ENCODE measurements at regions not wholly inside any gene's neighbourhood (a gene's known extent, or its start where the extent isn't known, plus 50 kb on each side); places are given as distances from the start of the nearest gene placed in this dataset.
A peak's percentile ranks its signal among the peaks of the same experiment; 100 is the strongest.
"Not testable (repeated sequence)": the region's sequence is repeated elsewhere in the genome, so short reads cannot be mapped to it uniquely, and the experiment has no call there.

DNA sequence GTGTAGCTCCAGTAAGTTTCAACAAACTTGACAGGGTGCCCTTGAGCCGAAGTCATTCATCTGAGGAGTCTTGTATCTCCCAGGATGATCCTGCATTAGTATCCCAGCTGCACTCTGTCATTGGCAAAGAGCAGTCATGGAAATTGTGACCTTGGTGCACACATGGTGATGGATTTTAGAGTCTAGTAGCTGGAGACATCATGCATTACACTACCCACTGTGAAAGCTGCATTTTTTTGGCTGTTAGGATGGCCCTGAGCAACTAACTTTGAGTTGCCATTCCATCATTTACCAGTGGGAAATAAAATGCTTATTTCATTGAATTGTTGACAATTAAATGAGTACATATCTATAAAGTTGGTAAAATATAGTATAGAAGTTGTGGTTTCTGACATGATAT lies 552.6 kb upstream of the CBLB start:
- no peak for DNase-seq

DNA sequence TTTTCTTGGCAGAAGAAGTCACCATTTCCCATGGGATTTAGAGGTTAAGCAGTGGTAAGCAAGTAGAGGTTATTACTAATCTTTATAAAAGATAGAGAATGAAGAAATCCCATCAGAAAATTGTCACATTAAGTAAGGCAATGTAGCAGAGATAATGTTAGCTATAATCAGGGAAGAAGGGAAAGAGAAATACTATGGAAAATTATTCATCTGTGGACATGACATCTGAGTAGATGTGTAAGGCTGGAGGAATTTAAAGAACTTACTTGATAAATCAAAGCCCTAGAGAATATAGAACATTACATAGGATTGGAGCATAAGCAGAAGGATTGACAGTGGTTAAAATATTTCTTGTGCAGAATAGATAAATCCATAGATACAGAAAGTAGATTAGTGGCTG lies 553.1 kb upstream of the CBLB start:
- DNase-seq: peak; percentile 35

DNA sequence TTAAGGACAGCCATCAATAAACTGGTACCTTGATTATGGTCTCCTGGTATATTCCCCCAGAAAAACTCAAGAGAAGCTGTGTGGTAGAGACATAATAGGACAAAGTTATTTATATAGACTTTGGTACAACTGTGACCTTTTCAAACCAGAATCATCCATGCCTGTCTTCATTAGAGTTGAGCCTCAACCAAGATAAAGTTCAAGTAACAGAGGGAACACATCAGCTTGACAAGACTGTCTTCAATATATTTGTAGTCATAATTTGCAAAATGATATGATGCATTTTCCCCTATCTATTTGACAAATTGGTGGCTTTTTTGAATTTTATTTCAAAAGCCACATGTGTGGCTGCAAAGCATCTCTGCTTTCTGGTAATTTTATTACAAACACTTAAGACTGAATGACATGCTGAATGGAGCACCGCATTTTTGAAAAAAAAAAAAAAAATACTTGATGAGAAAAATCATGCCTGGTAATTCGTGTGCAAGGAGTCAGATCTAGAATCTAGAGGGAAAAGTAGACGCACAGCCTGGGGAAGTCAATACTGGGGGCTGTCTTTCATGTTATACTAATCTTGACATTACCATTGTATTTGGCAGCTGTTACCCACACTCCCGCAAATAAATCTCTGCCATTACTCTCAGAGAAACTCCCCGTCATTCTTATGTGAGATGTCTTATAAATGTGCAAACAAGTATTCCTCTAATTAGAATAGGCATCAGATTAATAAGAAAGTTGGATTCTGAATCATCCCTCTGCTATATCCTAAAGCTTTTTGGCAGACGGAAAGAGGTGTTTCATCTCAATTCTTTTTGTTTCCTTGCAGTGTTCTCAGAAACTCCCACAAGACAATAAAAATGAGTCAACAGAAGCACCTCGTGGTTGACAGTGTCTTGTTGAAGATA lies 554.8 kb upstream of the CBLB start:
- no peak for DNase-seq

DNA sequence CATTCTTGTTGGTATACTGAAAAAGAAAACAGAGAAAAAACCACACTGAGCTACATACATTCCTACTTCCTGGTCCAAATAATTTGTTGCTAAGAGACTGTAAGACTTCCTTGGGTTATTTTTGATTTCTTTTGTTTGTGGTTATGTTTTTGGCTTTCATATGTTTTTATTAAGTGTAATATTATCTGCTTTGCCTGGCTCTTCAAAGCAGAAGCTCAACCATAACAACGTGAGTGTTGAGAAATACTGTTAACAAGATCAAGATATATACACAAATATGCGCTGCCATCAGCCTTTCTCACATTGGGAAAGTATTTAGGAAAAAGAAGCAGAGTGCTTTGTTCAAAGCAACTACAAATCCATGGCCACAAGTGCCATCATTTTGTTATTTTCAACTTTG lies 556.2 kb upstream of the CBLB start:
- DNase-seq: peak; percentile 50

DNA sequence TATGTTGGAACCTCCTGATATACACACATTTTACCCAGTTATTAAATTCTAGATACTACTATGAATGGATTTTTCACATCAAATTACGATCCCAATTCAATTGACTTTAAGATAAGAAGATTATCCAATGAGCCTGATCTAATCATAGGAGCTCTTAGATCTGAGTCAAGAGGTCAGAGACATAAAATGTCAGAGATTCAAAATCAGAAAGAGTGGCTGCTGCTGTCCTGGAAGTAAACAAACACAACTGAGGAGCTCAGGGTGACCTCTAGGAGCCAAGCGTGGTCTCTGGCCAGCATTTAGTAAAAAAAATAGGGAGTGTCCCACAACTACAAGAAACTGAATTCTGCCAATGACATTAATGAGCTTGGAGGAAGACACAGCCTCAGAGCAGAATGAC lies 557.1 kb upstream of the CBLB start:
- DNase-seq: no peak

DNA sequence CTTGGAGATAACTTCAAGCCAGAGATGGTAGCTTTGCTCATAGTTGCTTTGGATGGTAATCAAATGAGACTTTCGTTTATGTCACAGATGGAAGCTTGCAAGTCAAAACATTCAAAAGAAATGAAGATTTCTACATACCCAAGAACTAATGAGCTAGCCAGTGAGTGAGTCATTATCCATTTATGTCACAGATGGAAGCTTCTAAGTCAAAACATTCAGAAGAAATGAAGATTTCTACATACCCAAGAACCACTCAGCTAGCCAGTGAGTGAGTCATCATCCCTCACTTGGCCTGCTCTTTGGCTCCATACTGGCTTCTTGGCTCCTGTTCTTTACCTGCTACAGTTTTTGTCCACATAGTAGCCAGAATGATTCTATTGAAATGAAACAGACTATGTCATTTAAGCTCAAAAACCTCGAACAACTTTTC lies 559.8 kb upstream of the CBLB start:
- peak; percentile 99 for DNase-seq

DNA sequence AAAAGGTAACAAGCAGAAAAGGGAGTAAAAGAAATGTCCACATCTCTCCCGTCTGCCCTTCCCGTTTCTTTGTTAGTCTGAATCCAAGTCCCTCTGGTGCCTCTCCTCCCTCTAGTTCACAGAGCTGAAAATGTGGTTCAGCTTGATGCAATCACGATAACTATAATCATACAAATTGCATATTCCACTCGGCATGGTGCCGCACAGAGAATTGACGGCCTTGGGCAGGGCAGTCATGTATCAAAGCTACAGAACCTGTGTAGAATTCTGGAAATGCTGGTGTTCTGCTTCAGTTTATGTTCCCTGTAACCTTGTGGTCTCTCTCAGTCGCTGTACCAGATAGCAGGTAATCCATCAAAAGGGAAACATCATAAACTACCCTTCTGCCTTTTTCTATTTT lies 562.9 kb upstream of the CBLB start:
- no peak for DNase-seq

DNA sequence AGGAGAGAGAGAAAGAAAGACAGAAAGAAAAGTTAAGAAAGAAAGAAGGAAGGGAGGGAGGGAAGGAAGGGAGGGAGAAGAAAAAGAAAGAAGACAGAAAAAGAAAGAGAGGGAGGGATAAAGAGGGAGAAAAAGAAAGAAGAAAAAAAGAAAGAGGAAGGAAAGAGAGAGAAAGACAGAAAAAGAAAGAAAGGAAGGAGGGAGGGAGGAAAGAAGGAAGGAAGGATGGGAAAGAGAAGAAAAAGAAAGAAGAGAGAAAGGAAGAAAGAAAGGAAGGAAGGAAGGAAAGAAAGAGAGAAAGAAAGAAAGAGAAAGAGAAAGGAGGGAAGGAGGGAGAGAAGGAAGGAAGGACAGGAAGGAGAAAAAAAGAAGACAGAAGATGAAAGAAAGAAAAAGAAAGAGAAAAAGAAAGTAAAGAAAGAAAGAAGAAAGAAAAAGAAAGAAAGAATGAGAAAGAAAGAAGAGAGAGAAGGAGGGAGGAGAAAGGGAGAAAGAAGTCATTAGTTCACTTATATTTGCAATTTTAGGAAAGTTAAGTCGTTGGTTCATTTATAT lies 567.2 kb upstream of the CBLB start:
- DNase-seq: no peak

DNA sequence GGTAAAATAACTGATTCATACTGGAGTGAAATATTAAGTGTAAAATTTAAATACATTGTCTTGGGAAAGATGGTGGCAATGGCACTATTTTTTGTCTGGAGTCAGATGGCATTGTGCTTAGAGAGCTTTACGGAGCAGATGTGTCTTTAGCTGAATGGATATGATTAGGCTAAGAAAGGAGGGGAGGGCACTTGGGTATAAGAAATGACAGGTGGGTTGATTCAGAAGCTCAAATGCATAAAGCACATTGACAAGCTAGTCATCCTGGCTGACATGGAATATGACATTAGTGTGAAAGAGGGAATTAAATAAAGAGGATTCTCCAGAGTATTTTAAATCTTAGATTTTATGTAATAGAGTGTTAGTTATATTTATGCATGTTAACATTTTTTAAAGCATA lies 570.1 kb upstream of the CBLB start:
- DNase-seq: no peak

DNA sequence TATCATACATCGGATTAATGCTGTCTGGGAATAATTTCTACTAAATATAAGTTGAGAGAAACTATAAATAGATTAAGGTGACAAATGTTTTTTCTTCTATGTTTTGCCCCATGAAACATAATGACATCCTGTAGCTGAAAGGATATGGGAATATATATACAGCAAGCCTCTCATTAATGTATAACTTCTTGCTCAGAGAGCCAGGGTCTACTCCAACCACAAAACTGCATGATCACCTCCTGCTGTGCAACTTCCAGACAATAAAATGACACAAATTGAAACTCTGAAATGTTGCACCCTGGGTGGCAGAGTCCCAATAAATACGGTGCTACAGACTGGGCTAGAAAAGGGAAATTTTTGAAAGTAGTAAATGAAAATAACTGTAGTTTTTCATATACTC lies 571.9 kb upstream of the CBLB start:
- no peak for DNase-seq

DNA sequence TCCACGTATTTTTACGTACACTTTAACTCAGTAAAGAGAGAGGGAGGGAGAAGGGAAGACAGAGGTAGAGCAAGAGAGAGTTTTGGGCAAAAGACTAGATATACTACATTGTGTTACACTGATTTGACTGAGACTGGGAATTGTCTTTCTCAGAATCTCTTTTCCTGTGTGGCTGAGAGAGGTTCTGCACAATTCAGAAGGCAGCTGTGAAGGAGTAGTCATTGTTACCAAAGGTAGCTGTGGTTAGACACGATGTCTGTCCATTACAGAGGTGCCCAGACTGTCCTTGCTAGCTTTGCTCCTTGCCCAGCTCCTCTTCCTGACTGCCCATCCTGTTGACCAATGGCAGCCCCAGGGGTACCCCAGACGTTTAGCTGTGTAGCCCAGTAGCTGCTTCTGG lies 577.5 kb upstream of the CBLB start:
- no peak for DNase-seq

DNA sequence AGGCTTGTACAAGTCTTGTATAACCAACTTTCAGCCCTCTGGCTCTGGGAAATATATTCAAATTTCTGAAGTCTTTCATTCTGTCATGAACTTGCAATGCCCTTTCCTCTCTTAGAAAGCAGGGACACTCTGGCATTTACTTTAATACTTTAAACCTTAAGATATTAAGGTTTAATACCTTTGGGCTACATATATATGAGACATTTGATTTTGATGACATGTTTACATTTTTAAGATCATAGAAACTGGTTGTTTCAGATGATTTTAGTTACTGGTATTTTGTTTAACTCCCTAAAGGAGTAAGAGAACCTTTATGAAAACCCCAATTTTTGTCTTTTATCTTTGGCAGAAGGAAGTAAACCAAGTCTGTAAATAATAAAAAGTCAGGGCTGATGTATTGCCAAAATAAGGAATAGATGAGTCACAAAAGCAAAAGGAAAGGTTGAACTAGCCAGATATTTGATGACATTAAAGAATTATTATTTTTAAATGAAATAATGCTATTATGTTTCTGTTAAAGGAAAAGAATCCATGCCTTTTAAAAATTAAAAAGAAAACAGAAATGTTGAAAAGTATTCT lies 579.0 kb upstream of the CBLB start:
- no peak for DNase-seq

DNA sequence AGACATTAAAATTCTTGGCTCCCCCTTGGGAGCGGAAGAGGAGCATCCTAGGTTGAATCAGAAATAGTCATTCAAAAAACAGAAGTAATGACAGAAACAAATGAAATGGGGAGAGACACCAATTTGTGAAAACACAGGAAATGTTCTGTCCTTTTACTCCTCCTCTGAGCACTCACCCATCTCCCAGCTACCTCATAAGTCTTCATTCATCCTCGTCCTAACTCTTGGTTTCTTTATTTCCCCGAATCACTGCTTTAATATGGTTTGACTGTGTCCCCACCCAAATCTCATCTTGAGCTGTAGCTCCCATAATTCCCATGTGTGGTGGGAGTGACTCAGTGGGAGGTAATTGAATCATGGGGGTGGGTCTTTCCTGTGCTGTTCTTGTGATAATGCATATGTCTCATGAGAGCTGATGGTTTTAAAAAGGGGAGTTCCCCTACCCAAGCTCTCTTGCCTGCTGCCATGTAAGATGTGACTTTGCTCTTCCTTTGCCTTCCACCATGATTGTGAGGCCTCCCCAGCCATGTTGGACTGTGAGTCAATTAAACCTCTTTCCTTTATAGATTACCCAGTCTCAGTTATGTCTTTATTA lies 579.7 kb upstream of the CBLB start:
- not testable (repeated sequence) for DNase-seq

DNA sequence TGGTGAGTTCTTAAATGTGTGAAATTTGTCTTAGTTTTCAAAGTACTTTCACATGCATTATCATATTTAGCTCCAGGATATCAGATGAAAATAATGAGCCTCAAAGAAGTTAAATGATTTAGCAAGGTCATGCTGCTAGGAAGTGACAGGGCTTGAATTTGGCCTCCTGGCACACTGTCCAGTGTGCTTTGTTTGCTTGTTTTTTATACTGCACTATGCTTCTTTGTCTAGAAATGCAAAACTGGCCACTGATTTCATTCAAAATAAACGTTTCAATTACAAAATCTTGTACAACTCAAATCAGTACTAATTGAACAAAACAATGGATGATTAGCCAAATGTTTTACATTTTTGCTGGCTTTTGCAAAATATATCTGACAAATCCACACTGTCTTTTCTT lies 583.3 kb upstream of the CBLB start:
- no peak for DNase-seq

DNA sequence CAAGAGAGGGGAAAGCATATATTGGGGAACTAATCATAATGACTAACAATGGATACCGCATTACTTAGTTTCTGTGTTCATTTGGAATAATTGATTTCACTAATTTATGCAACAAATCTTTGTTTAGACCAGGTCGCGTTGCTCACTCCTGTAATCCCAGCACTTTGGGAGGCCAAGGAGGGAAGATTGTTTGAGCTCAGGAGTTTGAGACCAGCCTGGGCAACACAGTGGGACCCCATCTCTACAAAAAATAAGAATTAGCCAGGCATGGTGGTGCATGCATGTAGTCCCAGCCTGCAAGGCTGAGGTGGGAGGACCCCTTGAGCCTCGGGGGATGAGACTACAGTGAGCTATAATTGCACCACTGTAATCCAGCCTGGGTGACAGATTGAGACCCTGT lies 585.7 kb upstream of the CBLB start:
- no peak for DNase-seq

DNA sequence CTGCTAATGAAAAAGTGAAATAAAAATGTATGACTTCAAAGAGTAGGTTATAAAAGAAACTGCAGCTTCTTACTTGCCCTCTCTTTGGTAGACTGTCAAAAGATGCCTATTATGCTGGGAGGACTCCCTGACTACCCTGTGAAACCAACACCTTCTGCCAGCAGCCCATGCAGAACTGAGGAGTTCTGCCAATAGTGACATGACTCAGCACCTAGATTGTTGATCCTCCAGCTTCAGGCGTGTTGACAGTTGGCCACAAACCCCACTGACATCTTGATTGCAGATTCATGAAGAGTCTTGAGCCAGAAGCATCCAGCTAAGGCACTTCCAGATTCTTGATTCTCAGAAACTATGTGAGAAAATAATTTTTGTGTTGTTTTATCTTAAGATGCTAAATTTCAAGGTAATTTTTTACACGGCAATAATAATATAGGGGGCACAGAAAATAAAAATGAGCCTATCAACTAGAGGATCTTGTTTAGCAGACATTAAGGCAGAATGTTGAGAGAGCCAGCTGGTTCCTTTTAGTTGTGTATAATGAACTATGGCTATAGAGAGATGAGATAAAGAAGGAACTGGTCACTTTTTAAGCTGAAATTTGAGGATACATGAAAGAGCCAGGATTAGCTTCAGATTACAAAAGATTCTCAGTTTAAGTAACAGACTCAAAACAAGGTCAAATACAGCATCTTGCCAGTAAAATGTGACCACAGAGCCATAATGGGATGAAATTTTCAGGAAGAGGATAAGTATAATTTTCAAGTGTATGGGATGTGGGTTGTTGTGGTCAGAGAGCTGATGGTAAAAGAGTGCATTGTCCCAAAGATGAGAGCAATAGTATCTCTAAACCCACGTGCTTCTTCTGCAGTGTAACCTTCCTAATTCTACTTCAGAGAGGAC lies 588.7 kb upstream of the CBLB start:
- peak; percentile 69 for DNase-seq

DNA sequence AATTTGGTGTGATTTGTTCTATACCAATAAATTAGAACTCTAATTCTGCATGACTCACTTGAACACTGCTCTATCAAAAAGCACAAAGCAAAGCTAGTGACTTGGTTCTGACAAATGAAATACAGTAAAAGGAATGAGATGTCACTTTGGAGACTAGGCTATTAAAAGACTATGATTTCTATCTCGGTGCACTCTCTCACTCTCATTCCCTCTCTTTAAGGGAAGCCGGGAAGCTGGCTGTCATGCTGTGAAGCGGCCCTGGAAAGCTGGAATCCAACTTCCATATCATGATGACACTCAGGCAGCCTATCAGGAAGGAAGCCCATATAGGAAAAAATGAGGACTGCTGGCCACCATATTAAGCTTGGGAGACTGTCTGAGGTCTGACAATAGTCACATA lies 590.1 kb upstream of the CBLB start:
- no peak for DNase-seq

DNA sequence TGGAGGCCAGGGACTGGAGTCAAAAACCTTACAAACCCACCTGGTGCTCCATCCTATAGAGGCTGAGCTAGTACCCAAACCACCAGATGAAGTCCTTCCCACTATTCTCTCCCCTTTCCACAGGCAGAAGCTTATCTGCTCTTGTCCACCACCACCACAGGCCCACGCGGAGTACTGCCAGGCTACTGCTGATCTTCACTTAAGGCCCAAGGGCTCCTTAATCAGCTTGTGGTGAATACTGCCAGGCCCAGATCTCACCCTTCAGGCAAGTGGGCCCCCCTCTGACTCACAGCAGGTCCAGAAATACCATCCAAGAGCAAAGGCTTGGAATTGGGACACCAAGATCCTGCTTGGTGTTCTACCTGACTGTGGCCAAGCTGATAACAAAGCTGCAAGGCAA lies 598.1 kb upstream of the CBLB start:
- DNase-seq: no peak

DNA sequence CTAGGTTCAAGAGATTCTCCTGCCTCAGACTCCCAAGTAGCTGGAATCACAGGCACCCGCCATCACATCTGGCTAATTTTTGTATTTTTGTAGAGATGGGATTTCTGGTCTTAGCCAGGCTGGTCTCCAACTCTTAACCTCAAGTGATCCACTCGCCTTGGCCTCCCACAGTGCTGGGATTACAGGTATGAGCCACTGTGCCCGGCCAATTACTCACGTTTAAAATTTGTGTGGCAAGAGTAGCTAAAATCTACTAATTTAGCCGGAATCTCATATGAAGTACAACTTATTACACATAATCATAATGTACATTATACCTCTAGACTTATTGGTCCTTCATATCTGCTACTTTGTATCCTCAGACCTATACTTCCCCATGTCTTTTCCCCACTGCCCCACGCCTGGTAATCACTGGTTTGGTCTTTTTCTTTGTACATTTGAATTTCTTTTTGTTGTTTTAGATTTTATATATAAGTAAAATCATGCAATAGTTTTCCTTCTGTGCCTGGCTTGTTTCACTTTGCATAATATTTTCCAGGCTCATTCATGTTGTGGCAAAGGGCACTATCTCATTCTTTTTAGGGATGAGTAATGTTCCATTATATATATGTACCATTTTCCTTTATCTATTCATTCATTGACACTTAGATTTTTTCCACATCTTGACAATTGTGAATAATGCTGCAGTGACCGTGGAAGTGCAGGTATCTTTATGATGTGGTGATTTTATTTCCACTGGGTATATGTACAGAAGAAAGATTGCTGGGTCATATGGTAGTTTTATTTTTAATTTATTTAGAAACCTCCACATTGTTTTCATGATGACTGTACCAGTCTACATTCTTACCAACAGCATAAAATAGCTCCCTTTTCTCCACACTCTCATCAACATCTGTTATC lies 605.0 kb upstream of the CBLB start:
- no peak for DNase-seq

DNA sequence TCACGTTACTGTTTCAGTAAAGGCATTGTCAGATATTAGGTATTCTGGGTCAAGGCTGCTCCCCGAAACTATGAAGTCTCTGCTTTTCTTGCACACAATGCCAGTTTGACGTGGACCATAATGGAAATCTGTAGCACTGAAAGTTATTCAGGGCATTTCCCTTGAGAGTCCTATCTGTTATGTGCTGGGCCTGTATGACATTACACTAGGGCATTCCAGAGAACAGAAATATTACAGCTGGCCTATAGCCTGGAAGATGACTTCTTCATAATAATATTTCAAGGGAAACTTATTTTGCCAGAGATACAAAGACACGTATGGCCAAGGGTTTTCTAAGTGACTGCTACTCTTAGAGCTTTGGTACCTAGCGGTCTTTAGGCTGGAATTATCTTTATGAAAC lies 613.6 kb upstream of the CBLB start:
- DNase-seq: no peak

DNA sequence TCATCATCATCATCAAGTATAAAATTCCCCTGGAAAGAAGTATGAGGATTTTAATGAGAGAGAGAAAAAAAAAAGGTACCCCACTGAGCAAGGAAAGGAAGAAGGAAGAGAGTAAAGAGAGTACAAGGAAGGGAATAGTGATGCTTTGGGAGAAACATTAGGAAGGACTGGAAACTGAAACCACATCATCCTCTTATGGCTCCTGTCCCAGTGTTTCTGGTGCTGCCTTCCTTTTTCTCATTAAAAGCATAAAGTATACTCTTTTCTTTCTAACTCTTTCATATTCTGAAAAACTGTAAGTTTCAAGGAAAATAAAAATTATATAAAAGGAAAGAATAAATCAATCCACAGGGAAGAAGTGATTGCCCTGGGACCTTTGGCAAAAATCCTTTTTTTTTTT lies 616.4 kb upstream of the CBLB start:
- DNase-seq: no peak

DNA sequence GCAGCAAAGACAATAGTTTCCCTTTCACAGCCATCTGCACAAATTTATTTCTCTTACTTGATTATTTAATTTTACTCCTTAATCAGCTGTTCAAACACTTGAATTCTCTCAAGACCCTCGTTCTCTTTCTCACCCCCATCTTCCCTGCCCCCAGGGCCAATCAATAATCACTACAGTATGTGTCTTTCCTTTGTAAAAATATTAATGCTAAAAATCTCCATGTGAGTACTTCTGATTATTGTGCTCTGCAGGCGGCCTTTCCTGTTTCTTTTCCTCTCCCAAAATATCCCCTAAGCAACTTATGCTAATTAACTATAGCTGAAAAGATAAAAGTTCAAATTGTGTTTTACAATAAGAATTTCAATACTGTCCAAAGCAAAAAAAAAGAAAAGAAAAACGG lies 617.0 kb upstream of the CBLB start:
- no peak for DNase-seq
